Tibial nerve (tissue), 4 donors: ENCODE measurements at regions not wholly inside any gene's neighbourhood (a gene's known extent, or its start where the extent isn't known, plus 50 kb on each side); places are given as distances from the start of the nearest gene placed in this dataset.

Source experiments
- DNase-seq, 2 donors: peaks; one replicate each; pipeline ENCODE4 v3.0.0-alpha.2; 2019; ENCODE audit warnings: low spot score in 2 of 2
- H3K27ac ChIP-seq, 4 donors: fragments of 200-600 bp; sonication (generic) in 3 of 4; one replicate each; pipeline ENCODE4 v1.5.1; 2017 to 2019; ENCODE audit warnings: mild to moderate bottlenecking in 1 of 4
- H3K27me3 ChIP-seq, 2 donors: fragments of 200-600 bp; sonication (generic) in 1 of 2; one replicate each; pipeline versions ENCODE4 v1.5.1 to v1.6.0; 2017 to 2019
- H3K36me3 ChIP-seq, 3 donors: fragments of 200-600 bp; sonication (generic); one replicate each; pipeline ENCODE4 v1.5.1; 2018 to 2019
- H3K4me1 ChIP-seq, 4 donors: fragments of 200-600 bp; sonication (generic) in 3 of 4; one replicate each; pipeline ENCODE4 v1.5.1; 2017 to 2019
- H3K4me3 ChIP-seq, 4 donors: fragments of 200-600 bp; sonication (generic) in 3 of 4; one replicate each; pipeline ENCODE4 v1.5.1; 2017 to 2019; ENCODE audit warnings: mild to moderate bottlenecking in 1 of 4, moderate library complexity in 1 of 4
- H3K9me3 ChIP-seq, 4 donors: fragments of 200-600 bp; sonication (generic) in 3 of 4; one replicate each; pipeline ENCODE4 v1.5.1; 2017 to 2019
- CTCF ChIP-seq, 5 experiments: fragments of 200-600 bp in 3 of 5; fragments of 450-650 bp in 2 of 5; sonication (generic) in 3 of 5; IDR thresholded peaks; one replicate each; pipeline ENCODE4 v1.5.1; 2016 to 2019; ENCODE audit warnings: antibody characterized with exemption in 5 of 5, mild to moderate bottlenecking in 3 of 5, moderate library complexity in 2 of 5
- EP300 ChIP-seq, 2 donors: sonication (generic); formaldehyde crosslinking; IDR thresholded peaks; one replicate each; pipeline ENCODE4 v1.6.1; 2017; ENCODE audit warnings: antibody characterized with exemption in 2 of 2, mild to moderate bottlenecking in 1 of 2
- POLR2A ChIP-seq, 2 donors: fragments of 450-650 bp; IDR thresholded peaks; one replicate each; pipeline ENCODE4 v1.6.1; 2017; ENCODE audit warnings: antibody characterized with exemption in 2 of 2, mild to moderate bottlenecking in 2 of 2, moderate library complexity in 2 of 2
- whole genome bisulfite sequencing, 2 donors: methylation state at CpG; one replicate each; pipeline ENCODE4 v1.1.5; 2018; 5-methylcytosine and 5-hydroxymethylcytosine counted together

DNA sequence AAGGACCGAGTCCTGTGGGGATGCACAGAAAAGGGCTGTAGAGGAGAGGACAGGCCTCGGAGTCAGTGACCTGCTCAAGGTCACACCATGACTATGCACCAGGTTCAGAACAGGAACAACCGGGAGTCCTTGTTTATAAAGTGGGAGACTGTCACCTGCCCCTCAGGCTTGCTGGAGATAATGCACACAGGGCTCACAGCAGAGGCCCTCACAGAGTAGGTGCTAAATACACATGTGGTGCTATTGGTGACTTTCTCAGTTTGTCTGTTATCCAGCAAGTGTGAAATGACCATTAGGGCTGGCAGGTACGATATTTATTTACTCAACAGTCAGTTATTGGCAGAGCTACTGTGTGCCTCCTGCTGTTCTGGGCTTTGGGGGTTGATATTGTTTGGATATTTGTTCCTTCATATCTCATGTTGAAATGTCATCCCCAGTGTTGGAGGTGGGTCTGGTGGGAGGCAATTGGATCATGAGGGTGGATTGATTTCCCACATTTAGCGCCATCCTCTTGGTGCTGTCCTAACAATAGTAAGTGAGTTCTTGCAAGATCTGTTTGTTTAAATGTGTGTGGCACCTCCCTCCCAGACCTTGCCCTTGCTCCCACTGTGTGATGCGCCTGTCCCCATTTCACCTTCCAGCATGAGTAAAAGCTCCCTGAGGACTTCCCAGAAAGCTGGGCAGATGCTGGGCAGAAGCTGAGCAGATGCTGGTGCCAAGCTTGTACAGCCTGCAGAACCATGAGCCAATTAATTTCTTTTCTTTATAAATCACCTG lies 162.1 kb upstream of the MPHOSPH6 start:
- WGBS, 2 donors, result 81 to 90% methylated on average over 6 of the region's 6 CpGs
- no peaks in the 10 kb centered on the region for H3K36me3 ChIP-seq
- no peak overlapping the region for H3K27ac ChIP-seq
- no peaks in the 10 kb centered on the region for H3K4me1 ChIP-seq
- H3K4me3 ChIP-seq, result no peak overlapping the region
- H3K27me3 ChIP-seq, result no peaks in the 10 kb centered on the region
- TF ChIP-seq EP300 (IDR thresholded peaks at IDR 0.05) (no peak), CTCF (IDR thresholded peaks at IDR 0.05) (no peak), POLR2A (IDR thresholded peaks at IDR 0.05) (no peak)
- DNase-seq, result no peak
- H3K9me3 ChIP-seq, result no peaks in the 10 kb centered on the region

DNA sequence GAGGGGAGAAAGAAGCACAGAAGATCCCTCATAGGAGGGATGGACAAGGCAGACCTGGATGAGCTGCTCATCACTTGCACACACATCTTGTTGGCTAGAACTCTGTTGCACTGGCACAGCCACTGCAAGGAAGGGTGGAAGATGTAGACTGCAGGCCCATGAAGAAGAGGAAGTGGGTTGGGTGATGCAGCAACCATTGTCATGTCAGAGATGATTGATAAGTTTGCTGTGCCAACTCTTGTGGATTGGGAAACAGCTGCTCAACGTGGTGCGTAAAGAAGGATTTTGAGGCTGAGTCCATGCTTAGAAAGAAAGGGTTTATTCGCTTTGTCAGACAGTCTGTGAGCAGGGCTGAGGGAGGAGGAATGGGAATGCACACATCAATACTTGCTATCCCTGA lies 161.4 kb upstream of the MPHOSPH6 start:
- WGBS, 2 donors, result 88 to 93% methylated on average over 3 of the region's 3 CpGs
- H3K9me3 ChIP-seq, result no peaks in the 10 kb centered on the region
- no peaks in the 10 kb centered on the region for H3K27me3 ChIP-seq
- no peak for DNase-seq
- H3K27ac ChIP-seq, result no peak overlapping the region
- no peak overlapping the region for H3K4me3 ChIP-seq
- H3K4me1 ChIP-seq, result no peaks in the 10 kb centered on the region
- TF ChIP-seq CTCF (IDR thresholded peaks at IDR 0.05) (no peak), EP300 (IDR thresholded peaks at IDR 0.05) (no peak), POLR2A (IDR thresholded peaks at IDR 0.05) (no peak)
- H3K36me3 ChIP-seq, result no peaks in the 10 kb centered on the region

DNA sequence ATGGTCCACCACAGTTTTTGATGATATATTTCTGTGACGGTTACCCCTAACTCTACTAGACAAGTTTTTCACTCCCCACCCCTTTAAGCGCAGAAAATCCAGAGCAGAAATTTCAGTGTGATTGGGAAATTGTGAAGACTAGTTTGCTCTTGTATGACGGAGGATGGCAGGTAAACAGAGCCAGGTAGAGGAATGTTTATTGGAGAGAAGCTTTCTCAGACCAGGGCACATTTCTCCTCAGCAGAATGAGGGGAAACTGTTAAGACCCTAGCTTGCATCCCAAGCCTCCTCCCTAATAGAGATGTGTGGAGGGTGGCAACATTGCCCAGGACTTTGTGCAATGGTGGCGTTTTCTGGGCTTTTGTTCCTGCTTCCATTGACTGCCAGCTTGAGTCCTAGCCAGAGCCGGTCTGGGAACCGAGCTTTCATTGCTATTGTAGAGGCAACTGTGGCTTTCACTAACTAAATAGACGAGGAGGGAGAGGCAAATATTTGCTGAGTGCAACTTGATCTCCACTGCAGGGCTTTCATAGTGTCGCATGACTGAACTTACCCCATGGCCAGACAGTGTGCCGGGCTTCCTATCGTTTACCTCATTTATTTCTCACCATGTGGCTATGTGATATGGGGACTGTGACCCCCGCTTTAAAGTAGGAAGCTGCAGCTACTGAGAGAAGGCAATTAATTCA lies 159.6 kb upstream of the MPHOSPH6 start:
- no peak overlapping the region for H3K4me3 ChIP-seq
- no peaks in the 10 kb centered on the region for H3K4me1 ChIP-seq
- no peaks in the 10 kb centered on the region for H3K27me3 ChIP-seq
- whole genome bisulfite sequencing, 2 donors, result 75 to 79% methylated on average over 11 of the region's 11 CpGs
- H3K9me3 ChIP-seq, result no peaks in the 10 kb centered on the region
- H3K36me3 ChIP-seq, result no peaks in the 10 kb centered on the region
- no peak for DNase-seq
- TF ChIP-seq CTCF (IDR thresholded peaks at IDR 0.05) (no peak), POLR2A (IDR thresholded peaks at IDR 0.05) (no peak), EP300 (IDR thresholded peaks at IDR 0.05) (no peak)
- no peak overlapping the region for H3K27ac ChIP-seq

- Histone ChIP-seq H3K27me3 (no peaks in the 10 kb centered on the region), H3K9me3 (peaks cover 0 to 6% (median 0%) of the 10 kb centered on the region in 4 donors), H3K4me3 (no peak overlapping the region), H3K4me1 (no peaks in the 10 kb centered on the region), H3K36me3 (no peaks in the 10 kb centered on the region), H3K27ac (no peak overlapping the region)
- TF ChIP-seq EP300 (IDR thresholded peaks at IDR 0.05) (no peak), POLR2A (IDR thresholded peaks at IDR 0.05) (no peak), CTCF (IDR thresholded peaks at IDR 0.05) (no peak)
- WGBS, 2 donors, result 44 to 45% methylated on average over 5 of the region's 5 CpGs
- no peak for DNase-seq
These were observed 159.0 kb upstream of the MPHOSPH6 start for GRCh38 chr16:82328881-82329469.

- Histone ChIP-seq H3K9me3 (peaks cover 0 to 25% (median 5%) of the 10 kb centered on the region in 4 donors), H3K27me3 (no peaks in the 10 kb centered on the region), H3K4me3 (no peak overlapping the region), H3K36me3 (no peaks in the 10 kb centered on the region), H3K4me1 (no peaks in the 10 kb centered on the region), H3K27ac (no peak overlapping the region)
- no peak for DNase-seq
- TF ChIP-seq EP300 (IDR thresholded peaks at IDR 0.05) (no peak), POLR2A (IDR thresholded peaks at IDR 0.05) (no peak), CTCF (IDR thresholded peaks at IDR 0.05) (no peak)
- 93 to 99% methylated on average over 2 of the region's 2 CpGs for WGBS, 2 donors
These were observed 153.1 kb upstream of the MPHOSPH6 start for GRCh38 chr16:82323171-82323570.
